HEK293 (cell line): ENCODE measurements at regions not wholly inside any gene's neighbourhood (a gene's known extent, or its start where the extent isn't known, plus 50 kb on each side); places are given as distances from the start of the nearest gene placed in this dataset.

Experiments
- CTCF ChIA-PET: fragments of 350-600 bp; formaldehyde crosslinking; extraction: SDS; loops from one replicate; lab custom pipeline; 2021; ENCODE audit warnings: antibody characterized with exemption; lab: Yijun Ruan, JAX
- POLR2A ChIA-PET: fragments of 300-600 bp; formaldehyde crosslinking; extraction: SDS; loops from one replicate; lab custom pipeline; 2020; ENCODE audit warnings: antibody characterized with exemption, inconsistent platforms; lab: Yijun Ruan, JAX
- H3K27ac ChIP-seq: fragments of 200-500 bp; sonication (Bioruptor generic); 2 replicates; pipeline ENCODE4 v1.5.1; 2014; ENCODE audit warnings: low read depth, low read length, control low read depth, inconsistent platforms; ENCODE audit errors: extremely low read depth
- H3K36me3 ChIP-seq, 2 experiments: fragments of 200-500 bp in 1 of 2; sonication (Bioruptor generic) in 1 of 2; 1 replicate in 1 of 2; 2 replicates in 1 of 2; pipeline ENCODE4 v1.5.1; 2014 to 2017; ENCODE audit warnings: inconsistent platforms in 2 of 2, low read length in 2 of 2; ENCODE audit not compliant: control insufficient read depth in 2 of 2, insufficient read depth in 1 of 2
- H3K4me1 ChIP-seq: fragments of 200-500 bp; sonication (Bioruptor generic); 2 replicates; pipeline ENCODE4 v1.5.1; 2014; ENCODE audit warnings: mild to moderate bottlenecking, low read length, inconsistent platforms; ENCODE audit not compliant: control insufficient read depth, insufficient read depth
- H3K4me3 ChIP-seq: 2 replicates; pipeline ENCODE4 v1.5.1; 2011; ENCODE audit warnings: low read depth, mild to moderate bottlenecking, control low read depth, low read length, moderate library complexity
- H3K9me3 ChIP-seq: fragments of 200-500 bp; sonication (Bioruptor generic); 2 replicates; pipeline ENCODE4 v1.5.1; 2014; ENCODE audit warnings: low read depth, low read length, inconsistent platforms; ENCODE audit not compliant: control insufficient read depth, insufficient read depth
- ZIC2 ChIP-seq: fragments of 450-650 bp; formaldehyde crosslinking; IDR thresholded peaks from 2 replicates; pipeline ENCODE4 v1.5.1; 2016; ENCODE audit warnings: missing biosample characterization, missing genetic modification characterization
- ZNF24 ChIP-seq: fragments of 450-650 bp; formaldehyde crosslinking; IDR thresholded peaks from 2 replicates; pipeline ENCODE4 v1.5.1; 2016; ENCODE audit warnings: missing biosample characterization, missing genetic modification characterization
- ZNF530 ChIP-seq: fragments of 450-650 bp; formaldehyde crosslinking; IDR thresholded peaks from 2 replicates; pipeline ENCODE4 v1.5.1; 2016; ENCODE audit warnings: low read depth, missing biosample characterization, missing genetic modification characterization
- ZNF560 ChIP-seq: fragments of 450-650 bp; formaldehyde crosslinking; IDR thresholded peaks from 2 replicates; pipeline ENCODE4 v1.5.1; 2017; ENCODE audit warnings: missing biosample characterization, missing genetic modification characterization, borderline replicate concordance
- ZNF596 ChIP-seq: fragments of 450-650 bp; IDR thresholded peaks from 2 replicates; pipeline ENCODE4 v1.5.0; 2018; ENCODE audit warnings: missing biosample characterization, mild to moderate bottlenecking, missing genetic modification characterization, moderate library complexity
- ZNF610 ChIP-seq: fragments of 450-650 bp; formaldehyde crosslinking; IDR thresholded peaks from 2 replicates; pipeline ENCODE4 v1.5.1; 2016; ENCODE audit warnings: missing biosample characterization, missing genetic modification characterization, borderline replicate concordance
- ZNF626 ChIP-seq: fragments of 450-650 bp; sonication (Bioruptor Pico); formaldehyde crosslinking; IDR thresholded peaks from 2 replicates; pipeline ENCODE4 v1.5.1; 2018; ENCODE audit warnings: missing biosample characterization, missing genetic modification characterization, inconsistent platforms
- TF ChIP-seq, protein P1 (sequence below): fragments of 450-650 bp; formaldehyde crosslinking; IDR thresholded peaks from 2 replicates; pipeline ENCODE4 v1.5.1; 2017; ENCODE audit warnings: missing biosample characterization, missing genetic modification characterization
- TF ChIP-seq, protein P2 (sequence below): fragments of 450-650 bp; formaldehyde crosslinking; IDR thresholded peaks from 2 replicates; pipeline ENCODE4 v1.5.1; 2016; ENCODE audit warnings: missing biosample characterization, missing genetic modification characterization
- TF ChIP-seq, protein P3 (sequence below): fragments of 450-650 bp; formaldehyde crosslinking; IDR thresholded peaks from 2 replicates; pipeline ENCODE4 v1.5.1; 2016; ENCODE audit warnings: missing biosample characterization, missing genetic modification characterization, borderline replicate concordance
- TF ChIP-seq, protein P4 (sequence below): fragments of 450-650 bp; formaldehyde crosslinking; IDR thresholded peaks from 2 replicates; pipeline ENCODE4; 2016; ENCODE audit warnings: missing biosample characterization, missing genetic modification characterization
- TF ChIP-seq, protein P5 (sequence below): fragments of 450-650 bp; formaldehyde crosslinking; IDR thresholded peaks from 2 replicates; pipeline ENCODE4 v1.5.1; 2016; ENCODE audit warnings: missing biosample characterization, missing genetic modification characterization, low read depth
- TF ChIP-seq, protein P6 (sequence below): fragments of 450-650 bp; formaldehyde crosslinking; IDR thresholded peaks from 2 replicates; pipeline ENCODE4 v1.5.1; 2016; ENCODE audit warnings: missing biosample characterization, missing genetic modification characterization

DNA sequence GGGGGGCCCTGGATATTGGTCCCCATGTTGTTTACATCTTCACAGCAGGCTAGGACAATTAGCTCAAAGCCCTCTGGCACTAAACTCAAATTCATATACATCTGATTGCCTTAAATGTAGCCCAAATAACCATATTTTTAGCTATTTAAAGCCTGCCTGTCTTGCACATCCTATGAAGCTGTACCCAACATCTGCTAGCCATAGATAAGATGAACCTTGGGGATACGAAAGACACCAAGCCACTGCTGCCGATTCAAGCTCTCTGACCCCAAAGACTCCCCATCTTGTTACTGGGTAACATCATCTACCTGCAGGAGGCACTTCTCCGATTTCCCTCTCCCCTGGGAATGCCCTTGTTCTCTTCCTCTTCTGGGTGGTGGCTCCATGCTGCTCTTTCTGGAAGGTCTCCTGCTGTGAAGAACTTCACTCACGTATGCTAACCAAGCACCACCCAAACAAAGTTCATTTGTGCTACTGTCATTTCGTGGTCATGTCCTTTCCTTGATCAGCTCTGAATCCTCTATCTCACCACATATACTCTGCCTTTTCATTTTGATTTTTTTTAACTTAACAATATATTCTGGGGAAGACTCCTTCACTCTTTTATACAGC lies 107.7 kb upstream of the ATXN3L start:
- POLR2A ChIA-PET: interaction anchor here (0.7 to 1.3 kb wide), 3 partner anchors 9 to 13 kb away, joined by 3 to 4 read pairs (median 3); no protein-coding TSS in a partner anchor
- no peak overlapping the region; the same call in 1 of the 2 replicates for H3K4me3 ChIP-seq
- no peaks in the 10 kb centered on the region for H3K9me3 ChIP-seq
- H3K27ac ChIP-seq: no peak overlapping the region
- CTCF ChIA-PET: interaction anchor here (0.7 to 2.1 kb wide), 4 partner anchors 9 to 481 kb away, joined by 3 to 8 read pairs (median 6); no protein-coding TSS in a partner anchor
- no peaks in the 10 kb centered on the region for H3K36me3 ChIP-seq
- peaks cover 7% of the 10 kb centered on the region for H3K4me1 ChIP-seq
- TF ChIP-seq, protein P1, sequence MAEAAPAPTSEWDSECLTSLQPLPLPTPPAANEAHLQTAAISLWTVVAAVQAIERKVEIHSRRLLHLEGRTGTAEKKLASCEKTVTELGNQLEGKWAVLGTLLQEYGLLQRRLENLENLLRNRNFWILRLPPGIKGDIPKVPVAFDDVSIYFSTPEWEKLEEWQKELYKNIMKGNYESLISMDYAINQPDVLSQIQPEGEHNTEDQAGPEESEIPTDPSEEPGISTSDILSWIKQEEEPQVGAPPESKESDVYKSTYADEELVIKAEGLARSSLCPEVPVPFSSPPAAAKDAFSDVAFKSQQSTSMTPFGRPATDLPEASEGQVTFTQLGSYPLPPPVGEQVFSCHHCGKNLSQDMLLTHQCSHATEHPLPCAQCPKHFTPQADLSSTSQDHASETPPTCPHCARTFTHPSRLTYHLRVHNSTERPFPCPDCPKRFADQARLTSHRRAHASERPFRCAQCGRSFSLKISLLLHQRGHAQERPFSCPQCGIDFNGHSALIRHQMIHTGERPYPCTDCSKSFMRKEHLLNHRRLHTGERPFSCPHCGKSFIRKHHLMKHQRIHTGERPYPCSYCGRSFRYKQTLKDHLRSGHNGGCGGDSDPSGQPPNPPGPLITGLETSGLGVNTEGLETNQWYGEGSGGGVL: no peak
- TF ChIP-seq, protein P2, sequence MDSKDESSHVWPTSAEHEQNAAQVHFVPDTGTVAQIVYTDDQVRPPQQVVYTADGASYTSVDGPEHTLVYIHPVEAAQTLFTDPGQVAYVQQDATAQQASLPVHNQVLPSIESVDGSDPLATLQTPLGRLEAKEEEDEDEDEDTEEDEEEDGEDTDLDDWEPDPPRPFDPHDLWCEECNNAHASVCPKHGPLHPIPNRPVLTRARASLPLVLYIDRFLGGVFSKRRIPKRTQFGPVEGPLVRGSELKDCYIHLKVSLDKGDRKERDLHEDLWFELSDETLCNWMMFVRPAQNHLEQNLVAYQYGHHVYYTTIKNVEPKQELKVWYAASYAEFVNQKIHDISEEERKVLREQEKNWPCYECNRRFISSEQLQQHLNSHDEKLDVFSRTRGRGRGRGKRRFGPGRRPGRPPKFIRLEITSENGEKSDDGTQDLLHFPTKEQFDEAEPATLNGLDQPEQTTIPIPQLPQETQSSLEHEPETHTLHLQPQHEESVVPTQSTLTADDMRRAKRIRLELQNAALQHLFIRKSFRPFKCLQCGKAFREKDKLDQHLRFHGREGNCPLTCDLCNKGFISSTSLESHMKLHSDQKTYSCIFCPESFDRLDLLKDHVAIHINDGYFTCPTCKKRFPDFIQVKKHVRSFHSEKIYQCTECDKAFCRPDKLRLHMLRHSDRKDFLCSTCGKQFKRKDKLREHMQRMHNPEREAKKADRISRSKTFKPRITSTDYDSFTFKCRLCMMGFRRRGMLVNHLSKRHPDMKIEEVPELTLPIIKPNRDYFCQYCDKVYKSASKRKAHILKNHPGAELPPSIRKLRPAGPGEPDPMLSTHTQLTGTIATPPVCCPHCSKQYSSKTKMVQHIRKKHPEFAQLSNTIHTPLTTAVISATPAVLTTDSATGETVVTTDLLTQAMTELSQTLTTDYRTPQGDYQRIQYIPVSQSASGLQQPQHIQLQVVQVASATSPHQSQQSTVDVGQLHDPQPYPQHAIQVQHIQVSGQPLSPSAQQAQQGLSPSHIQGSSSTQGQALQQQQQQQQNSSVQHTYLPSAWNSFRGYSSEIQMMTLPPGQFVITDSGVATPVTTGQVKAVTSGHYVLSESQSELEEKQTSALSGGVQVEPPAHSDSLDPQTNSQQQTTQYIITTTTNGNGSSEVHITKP (tag by site-specific recombination): no peak
- TF ChIP-seq, protein P3, sequence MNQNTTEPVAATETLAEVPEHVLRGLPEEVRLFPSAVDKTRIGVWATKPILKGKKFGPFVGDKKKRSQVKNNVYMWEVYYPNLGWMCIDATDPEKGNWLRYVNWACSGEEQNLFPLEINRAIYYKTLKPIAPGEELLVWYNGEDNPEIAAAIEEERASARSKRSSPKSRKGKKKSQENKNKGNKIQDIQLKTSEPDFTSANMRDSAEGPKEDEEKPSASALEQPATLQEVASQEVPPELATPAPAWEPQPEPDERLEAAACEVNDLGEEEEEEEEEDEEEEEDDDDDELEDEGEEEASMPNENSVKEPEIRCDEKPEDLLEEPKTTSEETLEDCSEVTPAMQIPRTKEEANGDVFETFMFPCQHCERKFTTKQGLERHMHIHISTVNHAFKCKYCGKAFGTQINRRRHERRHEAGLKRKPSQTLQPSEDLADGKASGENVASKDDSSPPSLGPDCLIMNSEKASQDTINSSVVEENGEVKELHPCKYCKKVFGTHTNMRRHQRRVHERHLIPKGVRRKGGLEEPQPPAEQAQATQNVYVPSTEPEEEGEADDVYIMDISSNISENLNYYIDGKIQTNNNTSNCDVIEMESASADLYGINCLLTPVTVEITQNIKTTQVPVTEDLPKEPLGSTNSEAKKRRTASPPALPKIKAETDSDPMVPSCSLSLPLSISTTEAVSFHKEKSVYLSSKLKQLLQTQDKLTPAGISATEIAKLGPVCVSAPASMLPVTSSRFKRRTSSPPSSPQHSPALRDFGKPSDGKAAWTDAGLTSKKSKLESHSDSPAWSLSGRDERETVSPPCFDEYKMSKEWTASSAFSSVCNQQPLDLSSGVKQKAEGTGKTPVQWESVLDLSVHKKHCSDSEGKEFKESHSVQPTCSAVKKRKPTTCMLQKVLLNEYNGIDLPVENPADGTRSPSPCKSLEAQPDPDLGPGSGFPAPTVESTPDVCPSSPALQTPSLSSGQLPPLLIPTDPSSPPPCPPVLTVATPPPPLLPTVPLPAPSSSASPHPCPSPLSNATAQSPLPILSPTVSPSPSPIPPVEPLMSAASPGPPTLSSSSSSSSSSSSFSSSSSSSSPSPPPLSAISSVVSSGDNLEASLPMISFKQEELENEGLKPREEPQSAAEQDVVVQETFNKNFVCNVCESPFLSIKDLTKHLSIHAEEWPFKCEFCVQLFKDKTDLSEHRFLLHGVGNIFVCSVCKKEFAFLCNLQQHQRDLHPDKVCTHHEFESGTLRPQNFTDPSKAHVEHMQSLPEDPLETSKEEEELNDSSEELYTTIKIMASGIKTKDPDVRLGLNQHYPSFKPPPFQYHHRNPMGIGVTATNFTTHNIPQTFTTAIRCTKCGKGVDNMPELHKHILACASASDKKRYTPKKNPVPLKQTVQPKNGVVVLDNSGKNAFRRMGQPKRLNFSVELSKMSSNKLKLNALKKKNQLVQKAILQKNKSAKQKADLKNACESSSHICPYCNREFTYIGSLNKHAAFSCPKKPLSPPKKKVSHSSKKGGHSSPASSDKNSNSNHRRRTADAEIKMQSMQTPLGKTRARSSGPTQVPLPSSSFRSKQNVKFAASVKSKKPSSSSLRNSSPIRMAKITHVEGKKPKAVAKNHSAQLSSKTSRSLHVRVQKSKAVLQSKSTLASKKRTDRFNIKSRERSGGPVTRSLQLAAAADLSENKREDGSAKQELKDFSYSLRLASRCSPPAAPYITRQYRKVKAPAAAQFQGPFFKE (tag by site-specific recombination): no peak
- TF ChIP-seq ZNF530 (tag by site-specific recombination): no peak
- TF ChIP-seq ZIC2 (tag by site-specific recombination): peak; percentile 39

DNA sequence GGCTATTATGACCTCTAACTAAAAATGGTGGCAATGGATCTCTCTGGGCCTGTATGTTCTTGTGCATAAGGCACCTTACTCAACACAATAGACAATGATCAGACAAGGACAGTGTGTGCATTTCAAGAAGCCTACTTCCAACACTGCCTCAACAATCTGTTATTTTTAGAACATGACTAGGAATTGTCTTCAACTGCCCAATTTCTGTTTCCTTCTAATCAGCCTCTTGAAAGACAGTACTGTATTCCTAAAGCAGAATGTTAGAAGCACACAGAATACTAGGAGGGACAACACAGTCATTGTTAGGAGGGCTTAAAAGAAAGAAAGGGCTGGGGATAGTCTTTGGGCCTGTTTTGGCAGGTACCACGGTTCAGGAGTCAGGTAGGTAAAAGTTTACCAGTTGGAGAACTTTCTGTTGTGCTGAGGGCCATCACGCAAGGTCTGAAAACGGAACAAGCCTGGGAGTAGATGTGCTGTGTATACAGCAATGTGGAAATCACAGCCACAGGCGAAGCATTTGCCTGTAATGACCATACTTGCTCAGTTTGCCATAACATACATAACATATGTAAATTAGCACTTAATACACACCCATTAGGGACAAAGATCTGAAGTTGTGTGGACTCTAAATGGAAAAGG lies 100.8 kb upstream of the ATXN3L start:
- CTCF ChIA-PET: no interaction called here
- H3K4me1 ChIP-seq: peaks cover 14% of the 10 kb centered on the region
- TF ChIP-seq ZNF596 (tag by site-specific recombination) (no peak), ZNF24 (tag by site-specific recombination) (no peak), ZNF560 (tag by site-specific recombination) (no peak), ZNF610 (tag by site-specific recombination) (no peak), ZNF626 (no peak)
- TF ChIP-seq, protein P4, sequence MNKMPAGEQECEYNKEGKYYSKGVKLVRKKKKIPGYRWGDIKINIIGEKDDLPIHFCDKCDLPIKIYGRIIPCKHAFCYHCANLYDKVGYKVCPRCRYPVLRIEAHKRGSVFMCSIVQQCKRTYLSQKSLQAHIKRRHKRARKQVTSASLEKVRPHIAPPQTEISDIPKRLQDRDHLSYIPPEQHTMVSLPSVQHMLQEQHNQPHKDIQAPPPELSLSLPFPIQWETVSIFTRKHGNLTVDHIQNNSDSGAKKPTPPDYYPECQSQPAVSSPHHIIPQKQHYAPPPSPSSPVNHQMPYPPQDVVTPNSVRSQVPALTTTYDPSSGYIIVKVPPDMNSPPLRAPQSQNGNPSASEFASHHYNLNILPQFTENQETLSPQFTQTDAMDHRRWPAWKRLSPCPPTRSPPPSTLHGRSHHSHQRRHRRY (tag by site-specific recombination): no peak
- TF ChIP-seq, protein P5, sequence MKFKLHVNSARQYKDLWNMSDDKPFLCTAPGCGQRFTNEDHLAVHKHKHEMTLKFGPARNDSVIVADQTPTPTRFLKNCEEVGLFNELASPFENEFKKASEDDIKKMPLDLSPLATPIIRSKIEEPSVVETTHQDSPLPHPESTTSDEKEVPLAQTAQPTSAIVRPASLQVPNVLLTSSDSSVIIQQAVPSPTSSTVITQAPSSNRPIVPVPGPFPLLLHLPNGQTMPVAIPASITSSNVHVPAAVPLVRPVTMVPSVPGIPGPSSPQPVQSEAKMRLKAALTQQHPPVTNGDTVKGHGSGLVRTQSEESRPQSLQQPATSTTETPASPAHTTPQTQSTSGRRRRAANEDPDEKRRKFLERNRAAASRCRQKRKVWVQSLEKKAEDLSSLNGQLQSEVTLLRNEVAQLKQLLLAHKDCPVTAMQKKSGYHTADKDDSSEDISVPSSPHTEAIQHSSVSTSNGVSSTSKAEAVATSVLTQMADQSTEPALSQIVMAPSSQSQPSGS: no peak
- TF ChIP-seq, protein P6, sequence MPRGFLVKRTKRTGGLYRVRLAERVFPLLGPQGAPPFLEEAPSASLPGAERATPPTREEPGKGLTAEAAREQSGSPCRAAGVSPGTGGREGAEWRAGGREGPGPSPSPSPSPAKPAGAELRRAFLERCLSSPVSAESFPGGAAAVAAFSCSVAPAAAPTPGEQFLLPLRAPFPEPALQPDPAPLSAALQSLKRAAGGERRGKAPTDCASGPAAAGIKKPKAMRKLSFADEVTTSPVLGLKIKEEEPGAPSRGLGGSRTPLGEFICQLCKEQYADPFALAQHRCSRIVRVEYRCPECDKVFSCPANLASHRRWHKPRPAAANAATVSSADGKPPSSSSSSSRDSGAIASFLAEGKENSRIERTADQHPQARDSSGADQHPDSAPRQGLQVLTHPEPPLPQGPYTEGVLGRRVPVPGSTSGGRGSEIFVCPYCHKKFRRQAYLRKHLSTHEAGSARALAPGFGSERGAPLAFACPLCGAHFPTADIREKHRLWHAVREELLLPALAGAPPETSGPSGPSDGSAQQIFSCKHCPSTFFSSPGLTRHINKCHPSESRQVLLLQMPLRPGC (tag by site-specific recombination): no peak

More for the DNA sequence above, 100.8 kb upstream of the ATXN3L start:
- no peak overlapping the region for H3K4me3 ChIP-seq
- H3K36me3 ChIP-seq: no peaks in the 10 kb centered on the region
- H3K9me3 ChIP-seq: no peaks in the 10 kb centered on the region
- POLR2A ChIA-PET: no interaction called here
- no peak overlapping the region for H3K27ac ChIP-seq
